RWPE1 (cell line): ENCODE measurements at regions not wholly inside any gene's neighbourhood (a gene's known extent, or its start where the extent isn't known, plus 50 kb on each side); places are given as distances from the start of the nearest gene placed in this dataset.

Experiments used
- CTCF ChIA-PET: fragments of 350-600 bp; sonication (Branson Sonifier 250); formaldehyde crosslinking; extraction: SDS; loops from one replicate; lab custom pipeline; 2021; lab: Yijun Ruan, JAX
- POLR2A ChIA-PET: fragments of 400-600 bp; formaldehyde crosslinking; extraction: SDS; loops from one replicate; lab custom pipeline; 2020; ENCODE audit warnings: antibody characterized with exemption; ENCODE audit not compliant: low non-redundant PET; lab: Yijun Ruan, JAX
- DNase-seq: peaks from one replicate; pipeline ENCODE4 v3.0.0; 2012; ENCODE audit warnings: low spot score
- H3K27ac ChIP-seq: fragments of 450-650 bp; 2 replicates; pipeline ENCODE4 v1.5.1; 2017
- TF ChIP-seq, protein P1 (sequence below): fragments of 450-650 bp; conservative IDR thresholded peaks from 2 replicates; pipeline ENCODE4 v1.5.1; 2017; ENCODE audit warnings: low read depth, mild to moderate bottlenecking

DNA sequence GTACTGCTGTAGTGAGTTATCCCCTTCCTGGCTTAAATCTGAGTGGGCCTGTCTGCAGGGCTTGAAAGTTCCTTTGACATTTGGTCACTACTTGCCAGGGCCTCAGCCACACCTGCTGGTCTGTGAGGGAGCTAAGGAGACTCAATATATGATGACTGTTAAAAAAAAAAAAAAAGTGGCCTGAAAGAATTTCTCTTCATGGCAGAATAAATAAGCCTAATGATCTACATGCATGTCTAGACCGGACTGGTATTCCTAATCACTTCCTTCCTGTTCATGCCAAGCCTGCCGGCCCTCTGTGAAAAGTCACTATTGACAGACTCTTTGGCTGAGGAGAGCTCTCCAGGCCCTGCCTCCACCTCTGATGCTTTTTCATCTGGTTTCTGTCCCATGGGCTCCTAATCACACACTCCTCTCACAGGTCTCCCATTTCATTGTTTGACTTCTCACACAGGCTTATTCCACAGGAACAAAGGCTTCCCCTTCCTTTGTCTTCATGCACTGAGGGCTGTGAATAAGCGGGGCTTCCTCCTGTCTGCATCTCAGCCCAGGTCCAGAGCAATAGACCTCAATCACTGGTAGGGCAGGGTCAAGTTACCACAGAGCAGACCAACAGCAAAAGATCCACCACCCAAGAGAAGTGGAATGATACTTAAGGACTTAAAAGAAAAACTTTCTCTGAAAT, 99.1 kb upstream of the SEC61G start:
- CTCF ChIA-PET, result no interaction called here

DNA sequence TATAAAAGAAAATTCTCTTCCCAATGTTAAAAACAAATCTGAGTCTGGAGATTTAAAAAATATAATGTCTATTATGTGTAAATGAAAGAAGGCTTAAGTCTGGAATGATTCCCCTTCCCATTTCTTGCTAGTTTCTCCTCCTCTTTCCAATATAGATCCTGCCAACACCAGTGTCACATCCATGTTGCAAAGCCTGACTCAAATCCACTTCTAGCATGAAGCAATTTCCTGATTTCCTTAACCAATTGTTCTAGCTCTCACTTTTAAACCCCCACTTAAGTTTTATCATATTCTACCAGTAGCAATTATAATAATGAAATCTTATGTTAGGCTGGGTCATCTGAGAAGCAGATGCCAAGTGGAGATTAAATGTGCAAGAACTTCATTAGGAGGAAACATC, 100.1 kb upstream of the SEC61G start:
- POLR2A ChIA-PET, result no interaction called here
- TF ChIP-seq, protein P1, sequence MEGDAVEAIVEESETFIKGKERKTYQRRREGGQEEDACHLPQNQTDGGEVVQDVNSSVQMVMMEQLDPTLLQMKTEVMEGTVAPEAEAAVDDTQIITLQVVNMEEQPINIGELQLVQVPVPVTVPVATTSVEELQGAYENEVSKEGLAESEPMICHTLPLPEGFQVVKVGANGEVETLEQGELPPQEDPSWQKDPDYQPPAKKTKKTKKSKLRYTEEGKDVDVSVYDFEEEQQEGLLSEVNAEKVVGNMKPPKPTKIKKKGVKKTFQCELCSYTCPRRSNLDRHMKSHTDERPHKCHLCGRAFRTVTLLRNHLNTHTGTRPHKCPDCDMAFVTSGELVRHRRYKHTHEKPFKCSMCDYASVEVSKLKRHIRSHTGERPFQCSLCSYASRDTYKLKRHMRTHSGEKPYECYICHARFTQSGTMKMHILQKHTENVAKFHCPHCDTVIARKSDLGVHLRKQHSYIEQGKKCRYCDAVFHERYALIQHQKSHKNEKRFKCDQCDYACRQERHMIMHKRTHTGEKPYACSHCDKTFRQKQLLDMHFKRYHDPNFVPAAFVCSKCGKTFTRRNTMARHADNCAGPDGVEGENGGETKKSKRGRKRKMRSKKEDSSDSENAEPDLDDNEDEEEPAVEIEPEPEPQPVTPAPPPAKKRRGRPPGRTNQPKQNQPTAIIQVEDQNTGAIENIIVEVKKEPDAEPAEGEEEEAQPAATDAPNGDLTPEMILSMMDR, result no peak
- DNase-seq, result no peak
- CTCF ChIA-PET, result no interaction called here
- no peak overlapping the region for H3K27ac ChIP-seq

More for the DNA sequence above, 99.1 kb upstream of the SEC61G start:
- POLR2A ChIA-PET, result interaction anchor here (0.6 to 0.7 kb wide), 2 partner anchors 14 to 89 kb away, joined by 4 read pairs; no protein-coding TSS in a partner anchor
- TF ChIP-seq, protein P1, result no peak
- peak; percentile 77 for DNase-seq
- peak overlapping the region; percentile 83 for H3K27ac ChIP-seq

DNA sequence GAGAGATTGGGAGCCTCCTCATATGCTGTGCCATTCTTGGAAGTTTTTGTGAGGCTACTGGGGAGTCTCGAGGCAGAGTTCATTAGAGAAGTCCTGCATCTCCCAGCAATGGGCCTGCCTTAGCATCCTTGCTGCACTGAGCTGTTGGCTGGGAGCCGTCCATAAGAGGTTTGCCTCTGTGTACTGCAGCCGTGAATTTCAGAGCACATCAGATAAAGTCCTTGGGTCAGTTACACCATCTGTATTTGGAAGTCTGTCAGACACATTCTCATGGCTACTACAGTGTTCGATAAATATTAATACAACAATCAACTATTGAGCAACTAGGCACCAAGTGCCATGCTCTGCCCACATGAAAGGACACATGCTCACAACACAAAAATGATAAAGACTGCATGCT, 100.5 kb upstream of the SEC61G start:
- ChIA-PET POLR2A (no interaction called here), CTCF (no interaction called here)
- TF ChIP-seq, protein P1, result no peak
- no peak for DNase-seq
- H3K27ac ChIP-seq, result no peak overlapping the region

DNA sequence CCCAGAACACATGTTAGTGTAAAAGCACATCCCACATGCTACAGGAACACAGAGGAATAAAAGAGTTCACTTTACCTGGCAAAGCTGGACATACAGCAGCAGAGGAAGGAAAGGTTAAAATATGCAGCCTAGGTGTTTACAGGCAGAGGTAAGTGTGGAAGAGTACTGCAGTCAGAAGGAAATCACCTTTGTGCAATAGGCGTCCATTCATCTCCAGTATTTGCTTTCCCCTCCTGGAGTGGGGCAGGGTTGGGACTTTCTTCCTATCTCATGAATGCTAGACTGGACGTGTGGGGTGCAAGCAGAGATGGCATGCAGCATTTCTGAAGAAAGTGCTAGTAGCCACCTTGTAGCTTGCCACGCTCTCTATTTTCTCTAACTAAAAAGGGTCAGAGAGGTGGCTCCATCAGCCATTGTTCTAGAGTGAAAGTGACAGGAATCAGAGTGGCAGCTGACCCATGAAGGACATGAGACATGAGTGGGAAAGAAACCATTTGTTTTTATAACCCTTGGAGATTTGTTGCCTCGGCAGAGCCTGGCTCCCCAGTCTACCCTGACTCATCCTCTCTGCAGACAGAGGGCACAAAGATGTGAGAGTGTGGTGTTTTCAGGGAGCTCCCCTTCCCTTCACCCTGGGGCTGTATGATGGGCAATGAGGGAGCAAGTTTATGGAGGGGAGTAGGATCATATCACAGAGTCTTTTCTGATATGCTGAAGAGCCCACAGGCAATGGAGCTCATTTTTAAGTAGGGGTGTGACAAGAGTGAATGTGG, 101.2 kb upstream of the SEC61G start:
- ChIA-PET CTCF (no interaction called here), POLR2A (no interaction called here)
- H3K27ac ChIP-seq, result no peak overlapping the region
- no peak for DNase-seq
- TF ChIP-seq, protein P1, result no peak

DNA sequence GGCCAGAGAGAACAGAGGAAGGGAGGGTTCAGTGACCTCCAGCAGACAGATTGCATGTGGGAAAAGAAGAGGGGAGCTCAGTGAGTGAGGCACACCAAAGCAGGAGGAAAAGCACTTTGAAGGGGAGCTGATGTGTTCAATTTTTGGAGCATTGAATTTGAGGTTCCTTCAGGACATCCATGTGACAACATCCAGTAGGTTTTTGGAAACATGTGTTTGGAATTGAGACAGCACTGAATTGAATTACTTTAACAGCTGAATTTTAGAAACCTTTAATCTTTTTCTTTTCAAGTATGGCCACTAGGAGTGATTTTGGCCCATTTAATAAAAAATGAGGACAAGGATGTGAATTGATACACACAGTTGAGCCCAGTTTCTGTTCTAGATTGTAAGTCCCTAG, 101.8 kb upstream of the SEC61G start:
- TF ChIP-seq, protein P1, result no peak
- CTCF ChIA-PET, result no interaction called here

DNA sequence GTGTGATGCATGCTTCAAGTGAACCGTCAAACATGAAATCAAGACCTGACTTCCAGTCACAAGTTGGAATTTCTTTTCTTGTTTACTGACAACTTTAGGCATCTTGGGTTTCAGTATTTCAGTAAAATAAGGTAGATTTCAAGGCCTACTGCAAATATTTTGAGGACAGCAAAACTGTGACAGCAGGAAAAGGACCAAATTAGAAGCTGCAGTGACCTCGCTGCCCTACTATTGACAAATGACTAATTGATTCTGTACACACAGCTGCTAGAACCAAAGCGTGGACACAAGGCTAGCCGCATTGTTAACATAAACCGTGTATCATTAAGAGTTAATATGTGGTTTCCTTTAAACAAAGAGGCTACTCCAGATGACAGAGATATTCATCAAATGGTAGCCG, 105.7 kb upstream of the SEC61G start:
- no peak overlapping the region for H3K27ac ChIP-seq
- ChIA-PET CTCF (interaction anchor here (0.9 kb wide), 1 partner anchor 91 kb away, joined by 3 read pairs; no protein-coding TSS in a partner anchor), POLR2A (no interaction called here)
- TF ChIP-seq, protein P1, result no peak
- DNase-seq, result no peak

More for the DNA sequence above, 101.8 kb upstream of the SEC61G start:
- no peak overlapping the region for H3K27ac ChIP-seq
- DNase-seq, result no peak
- POLR2A ChIA-PET, result no interaction called here
